Gastroesophageal sphincter (tissue), 3 donors: ENCODE measurements at regions not wholly inside any gene's neighbourhood (a gene's known extent, or its start where the extent isn't known, plus 50 kb on each side); places are given as distances from the start of the nearest gene placed in this dataset.

Experiments used
- CTCF ChIP-seq, 4 experiments: fragments of 200-600 bp in 2 of 4; fragments of 450-650 bp in 2 of 4; sonication (generic) in 1 of 4; IDR thresholded peaks; one replicate each; pipeline ENCODE4 v1.5.1; 2017 to 2019; ENCODE audit warnings: antibody characterized with exemption in 4 of 4, mild to moderate bottlenecking in 2 of 4, moderate library complexity in 2 of 4
- EP300 ChIP-seq: sonication (generic); formaldehyde crosslinking; IDR thresholded peaks from one replicate; pipeline ENCODE4 v1.6.1; 2017; ENCODE audit warnings: antibody characterized with exemption, mild to moderate bottlenecking
- POLR2A ChIP-seq, 2 donors: fragments of 450-650 bp; IDR thresholded peaks; one replicate each; pipeline ENCODE4 v1.6.1; 2017; ENCODE audit warnings: antibody characterized with exemption in 2 of 2, mild to moderate bottlenecking in 2 of 2, moderate library complexity in 1 of 2

GRCh38 chr20:1777476-1777820 lies 117.8 kb upstream of the SIRPA start:
- TF ChIP-seq EP300 (no peak), POLR2A (IDR thresholded peaks at IDR 0.05) (no peak), CTCF (IDR thresholded peaks at IDR 0.05) (no peak)
